Hematopoietic multipotent progenitor cell treated with erythropoietin and hydrocortisone succinate and interleukin-3 and kit ligand, for 15 days (in vitro differentiated cells): ENCODE measurements at regions not wholly inside any gene's neighbourhood (a gene's known extent, or its start where the extent isn't known, plus 50 kb on each side); places are given as distances from the start of the nearest gene placed in this dataset.

Experiments used
- DNase-seq: peaks from one replicate; pipeline ENCODE4 v3.0.0-alpha.2; 2015; ENCODE audit warnings: low spot score

- no peak for DNase-seq
Measured at GRCh38 chr2:9105601-9106337, 100.8 kb upstream of the ASAP2 start.

GRCh38 chr2:9103663-9104277 is 100.3 kb upstream of the MBOAT2 start:
- DNase-seq = no peak

- no peak for DNase-seq
Measured at GRCh38 chr2:9102861-9103662, 99.6 kb upstream of the MBOAT2 start.

- DNase-seq = no peak
Measured at GRCh38 chr2:9101763-9102425, 98.4 kb upstream of the MBOAT2 start.

- no peak for DNase-seq
Measured at GRCh38 chr2:9100080-9100876, 96.8 kb upstream of the MBOAT2 start.

- DNase-seq = no peak
Measured at GRCh38 chr2:9099341-9099751, 95.9 kb upstream of the MBOAT2 start.

GRCh38 chr2:9097892-9098291 is 94.4 kb upstream of the MBOAT2 start:
- no peak for DNase-seq

GRCh38 chr2:9097239-9097638 is 93.8 kb upstream of the MBOAT2 start:
- DNase-seq = no peak

GRCh38 chr2:9096761-9097160 is 93.3 kb upstream of the MBOAT2 start:
- no peak for DNase-seq

- DNase-seq = no peak
Measured at GRCh38 chr2:9095690-9096089, 92.2 kb upstream of the MBOAT2 start.

- no peak for DNase-seq
Measured at GRCh38 chr2:9095226-9095625, 91.7 kb upstream of the MBOAT2 start.

- DNase-seq = no peak
Measured at GRCh38 chr2:9094117-9094516, 90.6 kb upstream of the MBOAT2 start.

- DNase-seq = no peak
Measured at GRCh38 chr2:9093324-9093723, 89.8 kb upstream of the MBOAT2 start.

GRCh38 chr2:9092383-9093282 is 89.1 kb upstream of the MBOAT2 start:
- no peak for DNase-seq

GRCh38 chr2:9091811-9092210 is 88.3 kb upstream of the MBOAT2 start:
- no peak for DNase-seq

- no peak for DNase-seq
Measured at GRCh38 chr2:9089831-9090230, 86.3 kb upstream of the MBOAT2 start.

- DNase-seq = no peak
Measured at GRCh38 chr2:9087121-9087681, 83.7 kb upstream of the MBOAT2 start.

- DNase-seq = no peak
Measured at GRCh38 chr2:9086465-9086864, 83.0 kb upstream of the MBOAT2 start.

GRCh38 chr2:9085353-9085752 is 81.9 kb upstream of the MBOAT2 start:
- no peak for DNase-seq

GRCh38 chr2:9083287-9083686 is 79.8 kb upstream of the MBOAT2 start:
- no peak for DNase-seq
